ENCODE measurements at regions not wholly inside any gene's neighbourhood (a gene's known extent, or its start where the extent isn't known, plus 50 kb on each side); places are given as distances from the start of the nearest gene placed in this dataset.
A peak's percentile ranks its signal among the peaks of the same experiment; 100 is the strongest.

- no peak for ATAC-seq (replicated peaks)
- peaks cover 2 to 6% of the 10 kb centered on the region in 2 donors for H3K9me3 Mint-ChIP-seq
- no peak for DNase-seq
- H3K27me3 Mint-ChIP-seq = no peaks in the 10 kb centered on the region
- no peaks in the 10 kb centered on the region for H3K4me1 Mint-ChIP-seq
- H3K27ac Mint-ChIP-seq = no peak overlapping the region
- H3K36me3 Mint-ChIP-seq = no peaks in the 10 kb centered on the region
- H3K4me3 Mint-ChIP-seq = no peak overlapping the region
These were observed 1243.2 kb upstream of the SLC10A2 start for GRCh38 chr13:104309431-104309830.

DNA sequence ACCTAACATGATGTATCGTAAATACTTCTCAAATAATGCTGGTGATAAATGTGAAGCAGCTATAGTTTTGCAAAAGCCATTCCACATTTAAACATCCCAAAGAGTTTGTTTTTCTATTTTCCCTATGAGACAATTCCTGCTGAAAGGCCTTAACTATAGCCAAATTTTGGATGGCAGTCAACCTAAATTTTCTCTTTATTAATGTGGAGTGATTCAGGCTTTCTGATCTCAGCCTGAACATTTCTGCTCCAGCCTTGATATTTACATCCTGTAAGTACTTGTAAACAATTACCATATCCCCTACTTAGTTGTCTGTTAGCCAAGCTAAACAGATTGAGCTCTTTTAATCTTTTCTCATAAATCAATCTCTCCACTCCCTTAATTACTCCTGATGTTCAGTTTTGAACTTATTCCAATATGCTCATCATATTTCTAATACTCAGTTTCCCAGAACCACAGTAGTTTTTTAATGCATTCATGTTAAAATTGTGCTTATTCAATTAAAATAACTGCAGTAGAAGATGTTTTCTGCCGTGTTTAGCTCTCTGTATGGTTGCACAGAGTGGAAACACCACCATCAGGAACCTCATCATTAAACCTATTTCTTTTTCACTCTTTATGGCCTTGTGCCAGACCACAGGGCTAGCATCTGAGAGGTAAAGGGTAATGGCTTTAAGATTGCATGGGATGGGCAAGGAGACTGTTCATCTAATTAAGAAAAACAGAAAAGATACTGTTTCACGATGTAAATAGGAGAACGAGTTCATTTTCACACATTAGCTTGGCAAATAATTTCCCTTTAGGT lies 1235.2 kb upstream of the SLC10A2 start:
- ATAC-seq (replicated peaks) = no peak
- Mint-ChIP-seq H3K4me1 (no peaks in the 10 kb centered on the region), H3K9me3 (peaks cover 0 to 6% of the 10 kb centered on the region in 2 donors), H3K27me3 (no peaks in the 10 kb centered on the region), H3K36me3 (no peaks in the 10 kb centered on the region), H3K4me3 (no peak overlapping the region), H3K27ac (no peak overlapping the region)
- no peak for DNase-seq

- H3K9me3 Mint-ChIP-seq = peaks cover 0 to 2% of the 10 kb centered on the region in 2 donors
- H3K4me3 Mint-ChIP-seq = no peak overlapping the region
- no peaks in the 10 kb centered on the region for H3K4me1 Mint-ChIP-seq
- DNase-seq (no peak), ATAC-seq (replicated peaks) (no peak)
- no peak overlapping the region for H3K27ac Mint-ChIP-seq
- no peaks in the 10 kb centered on the region for H3K27me3 Mint-ChIP-seq
- no peaks in the 10 kb centered on the region for H3K36me3 Mint-ChIP-seq
These were observed 1230.9 kb upstream of the SLC10A2 start for GRCh38 chr13:104297075-104297474.

GRCh38 chr13:104296286-104296685 lies 1230.1 kb upstream of the SLC10A2 start:
- no peak for ATAC-seq (replicated peaks)
- H3K27ac Mint-ChIP-seq = no peak overlapping the region
- H3K9me3 Mint-ChIP-seq = peaks cover 0 to 2% of the 10 kb centered on the region in 2 donors
- no peaks in the 10 kb centered on the region for H3K36me3 Mint-ChIP-seq
- no peaks in the 10 kb centered on the region for H3K27me3 Mint-ChIP-seq
- H3K4me3 Mint-ChIP-seq = no peak overlapping the region
- no peak for DNase-seq
- H3K4me1 Mint-ChIP-seq = no peaks in the 10 kb centered on the region

- Mint-ChIP-seq H3K27ac (no peak overlapping the region), H3K4me1 (no peaks in the 10 kb centered on the region), H3K27me3 (no peaks in the 10 kb centered on the region), H3K36me3 (no peaks in the 10 kb centered on the region), H3K9me3 (peaks cover 0 to 2% of the 10 kb centered on the region in 2 donors), H3K4me3 (no peak overlapping the region)
- DNase-seq (no peak), ATAC-seq (replicated peaks) (no peak)
These were observed 1229.3 kb upstream of the SLC10A2 start for GRCh38 chr13:104295537-104295936.

- Mint-ChIP-seq H3K9me3 (no peaks in the 10 kb centered on the region), H3K4me1 (no peaks in the 10 kb centered on the region), H3K27ac (no peak overlapping the region), H3K4me3 (no peak overlapping the region), H3K27me3 (no peaks in the 10 kb centered on the region), H3K36me3 (no peaks in the 10 kb centered on the region)
- no peak for ATAC-seq (replicated peaks)
- DNase-seq = no peak
These were observed 1223.2 kb upstream of the SLC10A2 start for GRCh38 chr13:104289400-104289799.

DNA sequence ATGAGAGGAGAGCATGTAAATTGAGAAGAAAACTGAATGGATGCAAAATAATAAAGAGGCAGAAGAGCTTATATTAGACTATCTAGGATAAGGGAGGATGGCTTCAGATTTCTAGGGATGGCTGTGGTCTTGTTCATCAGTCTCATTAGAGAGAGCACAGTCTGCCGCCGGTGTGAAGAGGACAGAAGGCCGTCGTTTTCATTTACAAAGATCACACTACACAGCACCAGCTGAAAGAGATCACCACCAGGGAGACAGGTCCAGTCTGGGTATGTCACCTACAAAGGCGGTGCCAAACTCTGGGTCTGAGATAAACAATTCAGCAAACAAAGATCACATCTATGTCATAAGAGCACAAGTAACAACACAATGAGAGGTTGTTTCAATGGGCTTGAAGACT lies 1222.3 kb upstream of the SLC10A2 start:
- no peaks in the 10 kb centered on the region for H3K4me1 Mint-ChIP-seq
- H3K36me3 Mint-ChIP-seq = no peaks in the 10 kb centered on the region
- DNase-seq (no peak), ATAC-seq (replicated peaks) (peak in 1 of 2 donors; percentile 4)
- no peaks in the 10 kb centered on the region for H3K27me3 Mint-ChIP-seq
- no peak overlapping the region for H3K4me3 Mint-ChIP-seq
- no peaks in the 10 kb centered on the region for H3K9me3 Mint-ChIP-seq
- H3K27ac Mint-ChIP-seq = no peak overlapping the region

DNA sequence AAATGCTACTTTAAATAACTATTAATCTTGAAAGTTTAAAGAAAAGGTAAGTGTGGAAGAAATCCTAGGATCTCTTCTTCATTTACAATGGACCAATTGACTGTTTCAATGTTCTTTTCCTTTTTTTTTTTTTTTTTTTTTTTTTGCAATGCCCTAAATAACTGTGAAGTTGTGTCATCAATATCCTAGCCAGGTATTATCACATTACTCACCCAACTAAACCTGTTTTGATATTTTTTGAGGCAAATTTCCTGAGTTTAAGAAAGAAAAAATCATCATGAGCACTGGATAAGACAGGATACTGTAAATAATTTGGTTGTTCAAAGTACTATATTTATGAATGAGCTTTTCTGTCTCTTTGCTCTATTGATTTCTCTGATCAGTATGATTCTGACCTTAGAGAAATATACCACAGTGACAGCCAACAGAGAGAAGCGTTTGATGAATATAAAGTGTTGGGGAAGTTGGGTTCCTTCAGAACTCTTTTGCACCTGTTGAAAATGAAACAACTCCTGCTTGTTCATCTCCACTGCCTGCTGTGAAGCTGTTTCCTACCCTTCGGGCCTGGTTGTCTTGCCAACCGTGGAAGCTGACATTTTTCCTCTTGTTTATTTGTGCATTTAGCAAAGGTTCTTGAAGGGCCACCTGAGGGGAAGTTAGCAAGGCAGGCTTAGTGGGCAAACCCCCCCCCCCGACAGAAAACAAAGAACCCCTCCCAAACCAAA lies 1220.5 kb upstream of the SLC10A2 start:
- no peaks in the 10 kb centered on the region for H3K4me1 Mint-ChIP-seq
- no peaks in the 10 kb centered on the region for H3K27me3 Mint-ChIP-seq
- H3K27ac Mint-ChIP-seq = no peak overlapping the region
- DNase-seq (no peak), ATAC-seq (replicated peaks) (peak; percentile 61 to 67)
- no peaks in the 10 kb centered on the region for H3K9me3 Mint-ChIP-seq
- no peak overlapping the region for H3K4me3 Mint-ChIP-seq
- no peaks in the 10 kb centered on the region for H3K36me3 Mint-ChIP-seq

- Mint-ChIP-seq H3K27me3 (no peaks in the 10 kb centered on the region), H3K36me3 (no peaks in the 10 kb centered on the region), H3K9me3 (peaks cover 3% of the 10 kb centered on the region in 2 donors), H3K27ac (no peak overlapping the region), H3K4me1 (no peaks in the 10 kb centered on the region), H3K4me3 (no peak overlapping the region)
- ATAC-seq (replicated peaks) (no peak), DNase-seq (no peak)
These were observed 1215.7 kb upstream of the SLC10A2 start for GRCh38 chr13:104281910-104282309.

DNA sequence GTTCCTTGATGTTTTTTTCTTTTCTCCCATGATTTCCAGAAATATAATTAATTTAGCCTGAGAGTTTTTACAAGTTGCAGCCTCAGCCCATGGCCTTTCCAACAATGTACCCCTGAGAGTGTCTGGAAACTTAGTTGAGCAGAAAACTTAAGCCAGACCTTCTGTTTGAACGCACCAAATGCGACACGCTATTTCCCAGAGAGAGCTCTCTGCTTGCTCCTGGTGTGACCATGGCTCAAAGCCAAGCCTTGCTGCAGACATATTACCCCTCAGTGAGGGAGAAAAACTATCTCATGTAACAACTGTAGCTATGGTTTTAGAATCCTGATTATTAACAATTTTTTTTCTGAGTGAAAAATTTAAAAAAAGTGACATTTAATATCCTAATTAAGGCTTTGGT lies 1204.5 kb upstream of the SLC10A2 start:
- Mint-ChIP-seq H3K4me3 (no peak overlapping the region), H3K27me3 (no peaks in the 10 kb centered on the region), H3K4me1 (no peaks in the 10 kb centered on the region), H3K9me3 (peaks cover 0 to 3% of the 10 kb centered on the region in 2 donors), H3K27ac (no peak overlapping the region), H3K36me3 (no peaks in the 10 kb centered on the region)
- DNase-seq (no peak), ATAC-seq (replicated peaks) (no peak)

DNA sequence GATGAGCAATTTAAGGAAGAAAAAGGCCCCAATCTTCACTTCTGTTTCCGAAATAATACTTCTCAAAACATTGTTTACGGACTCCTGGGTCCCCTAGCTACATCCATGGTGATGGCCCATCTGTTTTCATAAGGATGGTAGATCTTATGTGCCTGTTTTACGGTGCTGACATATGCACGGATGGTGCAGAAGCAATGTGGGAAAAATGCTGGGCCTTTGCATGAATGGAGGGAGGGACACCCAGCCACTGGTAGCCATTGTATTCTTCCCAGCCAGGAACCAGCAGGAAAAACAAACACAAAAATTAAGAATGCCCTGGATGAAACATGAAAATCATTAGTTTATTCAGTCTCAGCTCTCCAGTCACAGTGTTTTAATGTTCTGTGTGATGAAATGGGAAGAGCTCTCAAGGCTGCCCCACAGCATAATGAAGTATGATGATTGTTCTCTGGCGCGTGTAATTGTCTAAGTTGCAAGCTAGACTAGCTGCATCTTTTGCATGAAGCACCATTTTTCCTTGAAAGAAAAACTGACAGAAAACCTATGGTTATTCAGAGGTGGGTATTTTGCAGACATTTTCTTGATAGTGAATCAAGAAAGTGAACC lies 1201.1 kb upstream of the SLC10A2 start:
- no peak for DNase-seq
- ATAC-seq (replicated peaks) = no peak
- H3K27me3 Mint-ChIP-seq = no peaks in the 10 kb centered on the region
- no peak overlapping the region for H3K4me3 Mint-ChIP-seq
- peaks cover 0 to 3% of the 10 kb centered on the region in 2 donors for H3K9me3 Mint-ChIP-seq
- no peaks in the 10 kb centered on the region for H3K4me1 Mint-ChIP-seq
- no peaks in the 10 kb centered on the region for H3K36me3 Mint-ChIP-seq
- H3K27ac Mint-ChIP-seq = no peak overlapping the region

GRCh38 chr13:104256701-104257100 lies 1190.5 kb upstream of the SLC10A2 start:
- no peak overlapping the region for H3K4me3 Mint-ChIP-seq
- H3K27me3 Mint-ChIP-seq = no peaks in the 10 kb centered on the region
- H3K9me3 Mint-ChIP-seq = no peaks in the 10 kb centered on the region
- no peak for DNase-seq
- H3K36me3 Mint-ChIP-seq = no peaks in the 10 kb centered on the region
- H3K27ac Mint-ChIP-seq = no peak overlapping the region
- ATAC-seq (replicated peaks) = no peak
- H3K4me1 Mint-ChIP-seq = no peaks in the 10 kb centered on the region

- no peak overlapping the region for H3K27ac Mint-ChIP-seq
- no peak overlapping the region for H3K4me3 Mint-ChIP-seq
- DNase-seq = no peak
- no peaks in the 10 kb centered on the region for H3K4me1 Mint-ChIP-seq
- no peaks in the 10 kb centered on the region for H3K9me3 Mint-ChIP-seq
- ATAC-seq (replicated peaks) = no peak
- no peaks in the 10 kb centered on the region for H3K27me3 Mint-ChIP-seq
- no peaks in the 10 kb centered on the region for H3K36me3 Mint-ChIP-seq
These were observed 1187.0 kb upstream of the SLC10A2 start for GRCh38 chr13:104253063-104253680.

DNA sequence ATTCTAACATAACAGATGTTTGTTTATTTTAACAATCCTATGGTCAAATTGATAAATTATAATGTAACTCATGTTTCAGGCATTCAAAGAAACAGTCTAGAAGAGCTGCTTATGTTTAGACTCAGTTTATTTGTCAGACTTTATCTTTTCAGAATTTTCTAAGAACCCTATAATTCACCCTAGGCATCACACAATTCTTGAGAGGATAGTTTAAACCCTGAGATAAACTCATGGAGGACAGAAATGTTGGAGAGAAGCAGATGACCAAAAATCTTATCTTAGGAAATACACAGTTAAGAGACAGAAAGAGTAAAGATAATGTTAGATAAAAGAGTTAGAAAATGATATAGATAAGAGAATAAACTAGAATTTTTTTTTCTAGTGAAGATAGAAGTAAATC lies 1185.7 kb upstream of the SLC10A2 start:
- no peaks in the 10 kb centered on the region for H3K36me3 Mint-ChIP-seq

More for the DNA sequence above, 1185.7 kb upstream of the SLC10A2 start:
- Mint-ChIP-seq H3K4me1 (no peaks in the 10 kb centered on the region), H3K9me3 (no peaks in the 10 kb centered on the region), H3K27ac (no peak overlapping the region), H3K4me3 (no peak overlapping the region), H3K27me3 (no peaks in the 10 kb centered on the region)
- ATAC-seq (replicated peaks) = no peak
- DNase-seq = no peak
